Kidney epithelial cell (primary cell): ENCODE measurements at regions not wholly inside any gene's neighbourhood (a gene's known extent, or its start where the extent isn't known, plus 50 kb on each side); places are given as distances from the start of the nearest gene placed in this dataset.

Experiments used
- DNase-seq: peaks from one replicate; pipeline ENCODE4 v3.0.0-alpha.2; 2010; ENCODE audit warnings: low read depth
- H3K27me3 ChIP-seq: 2 replicates; pipeline ENCODE4 v1.6.0; 2011; ENCODE audit warnings: low read length; ENCODE audit not compliant: control insufficient read depth, insufficient read depth
- H3K36me3 ChIP-seq: 2 replicates; pipeline ENCODE4 v1.5.1; 2011; ENCODE audit warnings: low read length; ENCODE audit not compliant: control insufficient read depth, insufficient read depth
- H3K4me3 ChIP-seq: 2 replicates; pipeline ENCODE4 v1.5.1; 2011; ENCODE audit warnings: low read depth, mild to moderate bottlenecking, control low read depth, low read length
- CTCF ChIP-seq: IDR thresholded peaks from 2 replicates; pipeline ENCODE4 v1.5.1; 2011; ENCODE audit warnings: mild to moderate bottlenecking, moderate library complexity, low read length, control low read depth, inconsistent platforms; ENCODE audit not compliant: insufficient read depth, poor library complexity, severe bottlenecking

GRCh38 chr5:133898440-133898839 is 70.0 kb downstream of the C5orf15 start:
- Histone ChIP-seq H3K36me3 (no peaks in the 10 kb centered on the region), H3K4me3 (no peak overlapping the region), H3K27me3 (no peaks in the 10 kb centered on the region)
- no peak for TF ChIP-seq CTCF
- no peak for DNase-seq

GRCh38 chr5:133897431-133897830 is 71.0 kb downstream of the C5orf15 start:
- DNase-seq, result no peak
- Histone ChIP-seq H3K4me3 (no peak overlapping the region), H3K36me3 (no peaks in the 10 kb centered on the region), H3K27me3 (no peaks in the 10 kb centered on the region)
- no peak for TF ChIP-seq CTCF

- DNase-seq, result no peak
- no peaks in the 10 kb centered on the region for H3K27me3 ChIP-seq
- H3K36me3 ChIP-seq, result no peaks in the 10 kb centered on the region
- H3K4me3 ChIP-seq, result no peak overlapping the region
- no peak for TF ChIP-seq CTCF
Measured at GRCh38 chr5:133896873-133897272, 71.6 kb downstream of the C5orf15 start.

GRCh38 chr5:133895979-133896845 is 72.2 kb downstream of the C5orf15 start:
- Histone ChIP-seq H3K4me3 (no peak overlapping the region), H3K36me3 (no peaks in the 10 kb centered on the region), H3K27me3 (no peaks in the 10 kb centered on the region)
- no peak for TF ChIP-seq CTCF
- DNase-seq, result no peak

- Histone ChIP-seq H3K36me3 (no peaks in the 10 kb centered on the region), H3K4me3 (no peak overlapping the region), H3K27me3 (no peaks in the 10 kb centered on the region)
- no peak for TF ChIP-seq CTCF
- no peak for DNase-seq
Measured at GRCh38 chr5:133894143-133894542, 74.3 kb downstream of the C5orf15 start.

GRCh38 chr5:133892774-133893173 is 75.7 kb downstream of the C5orf15 start:
- DNase-seq, result no peak
- H3K4me3 ChIP-seq, result no peak overlapping the region
- no peaks in the 10 kb centered on the region for H3K27me3 ChIP-seq
- H3K36me3 ChIP-seq, result no peaks in the 10 kb centered on the region
- no peak for TF ChIP-seq CTCF
